ENCODE measurements at regions not wholly inside any gene's neighbourhood (a gene's known extent, or its start where the extent isn't known, plus 50 kb on each side); places are given as distances from the start of the nearest gene placed in this dataset.
A peak's percentile ranks its signal among the peaks of the same experiment; 100 is the strongest.

DNA sequence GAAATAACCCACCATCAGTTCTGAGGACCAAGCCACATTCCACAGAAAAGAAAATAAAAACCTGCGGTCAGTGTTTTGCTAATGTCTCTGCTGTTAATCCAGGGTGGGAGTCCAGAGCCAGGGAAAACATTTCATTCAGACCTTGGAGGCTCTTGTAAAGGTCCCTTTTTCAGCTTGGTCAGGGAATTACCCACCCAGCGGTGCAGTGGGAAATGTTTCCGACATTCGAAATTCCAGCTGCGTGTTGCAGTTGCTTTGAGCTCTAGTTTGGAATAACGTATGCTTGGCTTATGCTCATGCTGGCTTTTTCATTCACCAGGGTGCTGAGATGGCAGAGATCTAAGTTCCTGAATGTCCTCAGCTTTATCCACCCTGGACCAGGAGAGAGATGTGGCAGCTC lies 219.1 kb downstream of the TRIB2 start:
- WGBS (ENCODE audit: extremely low coverage, insufficient read length, low lambda C conversion rate) = no CpG with 5 or more reads among the region's 6 CpGs

More for the DNA sequence above, 219.1 kb downstream of the TRIB2 start:
- Histone ChIP-seq H4K5ac (ENCODE audit: insufficient read length, low read depth, low read length) (no peak overlapping the region), H3K9ac (ENCODE audit: extremely low read depth, insufficient read length, low read length) (no peak overlapping the region), H3K4ac (ENCODE audit: low read depth, low read length) (no peak overlapping the region), H3K79me2 (ENCODE audit: insufficient read depth, low read length) (no peaks in the 10 kb centered on the region), H2BK5ac (ENCODE audit: insufficient read length, low read length) (no peak overlapping the region), H3K4me1 (ENCODE audit: insufficient read depth, low read length) (no peaks in the 10 kb centered on the region), H3T11ph (ENCODE audit: low read length) (no peak overlapping the region), H4K20me1 (ENCODE audit: control insufficient read depth, insufficient read depth, insufficient read length) (no peaks in the 10 kb centered on the region), H3K27ac (ENCODE audit: insufficient read length, low read depth, low read length) (no peak overlapping the region), H2BK15ac (ENCODE audit: low read depth, low read length) (no peak overlapping the region), H3K56ac (ENCODE audit: insufficient read length, low read depth, low read length) (no peak overlapping the region), H2AK5ac (ENCODE audit: insufficient read length, low read length) (no peak overlapping the region), H2BK20ac (ENCODE audit: low read depth, low read length, poor library complexity, severe bottlenecking) (no peak overlapping the region), H3K14ac (ENCODE audit: insufficient read depth, low read length) (peak overlapping the region; percentile 24; the same call in 1 of the 2 replicates), H2BK12ac (ENCODE audit: insufficient read length, low read depth, low read length) (no peak overlapping the region), H3K18ac (ENCODE audit: insufficient read length, low read depth, low read length) (peak overlapping the region; percentile 39), H3K27me3 (ENCODE audit: insufficient read depth, low read length) (no peaks in the 10 kb centered on the region), H3K23me2 (ENCODE audit: insufficient read length, low read depth, low read length, poor library complexity, severe bottlenecking) (no peaks in the 10 kb centered on the region), H3K79me1 (ENCODE audit: insufficient read depth, low read depth, low read length, poor library complexity, severe bottlenecking) (no peaks in the 10 kb centered on the region), H2AFZ (ENCODE audit: low read length) (no peak overlapping the region), H4K91ac (ENCODE audit: insufficient read length, low read depth, low read length) (no peak overlapping the region), H3K23ac (ENCODE audit: insufficient read length, low read depth, low read length) (no peak overlapping the region), H4K8ac (replicated peaks; ENCODE audit: insufficient read length, low read depth, low read length) (no peak overlapping the region), H3K9me3 (ENCODE audit: control insufficient read depth, low read depth, low read length) (no peaks in the 10 kb centered on the region), H2BK120ac (ENCODE audit: low read depth, low read length, poor library complexity, severe bottlenecking) (no peak overlapping the region), H3K4me2 (ENCODE audit: insufficient read depth, insufficient read length, low read length) (no peak overlapping the region)
- no peak overlapping the region for H3K4me3 Mint-ChIP-seq
- no peaks in the 10 kb centered on the region for H3K9me3 Mint-ChIP-seq
- no peaks in the 10 kb centered on the region for H3K27me3 Mint-ChIP-seq (ENCODE audit: low read depth)
- H3K27ac Mint-ChIP-seq = no peak overlapping the region
- TF ChIP-seq, protein P1, sequence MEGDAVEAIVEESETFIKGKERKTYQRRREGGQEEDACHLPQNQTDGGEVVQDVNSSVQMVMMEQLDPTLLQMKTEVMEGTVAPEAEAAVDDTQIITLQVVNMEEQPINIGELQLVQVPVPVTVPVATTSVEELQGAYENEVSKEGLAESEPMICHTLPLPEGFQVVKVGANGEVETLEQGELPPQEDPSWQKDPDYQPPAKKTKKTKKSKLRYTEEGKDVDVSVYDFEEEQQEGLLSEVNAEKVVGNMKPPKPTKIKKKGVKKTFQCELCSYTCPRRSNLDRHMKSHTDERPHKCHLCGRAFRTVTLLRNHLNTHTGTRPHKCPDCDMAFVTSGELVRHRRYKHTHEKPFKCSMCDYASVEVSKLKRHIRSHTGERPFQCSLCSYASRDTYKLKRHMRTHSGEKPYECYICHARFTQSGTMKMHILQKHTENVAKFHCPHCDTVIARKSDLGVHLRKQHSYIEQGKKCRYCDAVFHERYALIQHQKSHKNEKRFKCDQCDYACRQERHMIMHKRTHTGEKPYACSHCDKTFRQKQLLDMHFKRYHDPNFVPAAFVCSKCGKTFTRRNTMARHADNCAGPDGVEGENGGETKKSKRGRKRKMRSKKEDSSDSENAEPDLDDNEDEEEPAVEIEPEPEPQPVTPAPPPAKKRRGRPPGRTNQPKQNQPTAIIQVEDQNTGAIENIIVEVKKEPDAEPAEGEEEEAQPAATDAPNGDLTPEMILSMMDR (conservative IDR thresholded peaks at IDR 0.05) = no peak
- H3K4me1 Mint-ChIP-seq = peaks cover 3 to 10% of the 10 kb centered on the region in 2 experiments; a peak in 2 of 4 replicates
- DNase-seq = no peak
- no peaks in the 10 kb centered on the region for H3K36me3 Mint-ChIP-seq (ENCODE audit: insufficient read depth in 1 of 3, low read depth in 3 of 3)
